HepG2 (cell line): ENCODE measurements at regions not wholly inside any gene's neighbourhood (a gene's known extent, or its start where the extent isn't known, plus 50 kb on each side); places are given as distances from the start of the nearest gene placed in this dataset.

Experiments
- ATAC-seq: fragments of 200-7000 bp; cut with Tn5 transposase; 3 replicates; pipeline ENCODE4 v1.9.1; 2020; ENCODE audit warnings: mild to moderate bottlenecking, moderate library complexity
- BruUV-seq: library from RNA; stranded (reverse); fragments of 400-500 nt; replicated peaks from 2 replicates; lab custom pipeline; 2021; lab: Mats Ljungman, UMichigan
- CTCF ChIA-PET: fragments of 300-600 bp; formaldehyde crosslinking; extraction: SDS; loops from one replicate; lab custom pipeline; 2021; ENCODE audit warnings: low total read pairs, inconsistent platforms, low intra/inter-chr PET ratio; lab: Yijun Ruan, JAX
- POLR2A ChIA-PET: fragments of 350-600 bp; sonication (Branson Sonifier 250); formaldehyde crosslinking; loops from one replicate; lab custom pipeline; 2020; ENCODE audit warnings: antibody characterized with exemption, inconsistent platforms; lab: Yijun Ruan, JAX
- DNase-seq: peaks from one replicate; pipeline ENCODE4 v3.0.0-alpha.2; 2015; ENCODE audit warnings: low spot score
- FAIRE-seq: peaks from 3 replicates; lab custom pipeline; 2011; peaks lifted over from hg19 to GRCh38; lab: Jason Lieb, UNC
- H2AFZ ChIP-seq: one replicate; pipeline ENCODE4 v1.6.1; 2011; ENCODE audit warnings: low read length, inconsistent platforms
- H3K27ac ChIP-seq: fragments of 300-600 bp; 3 replicates; pipeline ENCODE4 v1.8.0; 2011; ENCODE audit warnings: mixed run types, mild to moderate bottlenecking, mixed read lengths, low read length, inconsistent platforms; ENCODE audit not compliant: insufficient read depth; ENCODE audit errors: extremely low read length
- H3K27me3 ChIP-seq, 2 experiments: fragments of 200-600 bp in 1 of 2; 2 replicates in 1 of 2; 3 replicates in 1 of 2; pipeline versions ENCODE4 v1.6.0 to v1.8.0; 2011; ENCODE audit warnings: low read length in 2 of 2, mild to moderate bottlenecking in 2 of 2, moderate library complexity in 2 of 2, inconsistent platforms in 1 of 2; ENCODE audit not compliant: insufficient read depth in 2 of 2, control insufficient read depth in 1 of 2
- H3K36me3 ChIP-seq, 2 experiments: fragments of 200-600 bp in 1 of 2; replicated peaks in 1 of 2; 2 replicates in 1 of 2; 3 replicates in 1 of 2; pipeline versions ENCODE4 v1.5.1 to v1.8.0; 2011; ENCODE audit warnings: low read length in 2 of 2, inconsistent platforms in 1 of 2; ENCODE audit not compliant: insufficient read depth in 2 of 2, control insufficient read depth in 1 of 2
- H3K4me1 ChIP-seq: 2 replicates; pipeline ENCODE4 v1.5.1; 2012; ENCODE audit warnings: low read length, inconsistent platforms; ENCODE audit not compliant: insufficient read depth
- H3K4me2 ChIP-seq: 2 replicates; pipeline ENCODE4 v1.6.0; 2011; ENCODE audit warnings: low read depth, low read length, inconsistent platforms
- H3K4me3 ChIP-seq, 3 experiments: fragments of 200-600 bp in 1 of 3; sonication (generic), shearing (Covaris generic) in 1 of 3; replicated peaks in 1 of 3; 2 replicates each; pipeline ENCODE4 v1.5.1; 2011 to 2016; ENCODE audit warnings: low read length in 3 of 3, inconsistent platforms in 2 of 3, low read depth in 2 of 3, mild to moderate bottlenecking in 2 of 3, control low read depth in 1 of 3, mixed read lengths in 1 of 3; ENCODE audit not compliant: insufficient read depth in 1 of 3
- H3K79me2 ChIP-seq: one replicate; pipeline ENCODE4 v1.6.1; 2011; ENCODE audit warnings: low read length, inconsistent platforms; ENCODE audit not compliant: insufficient read depth
- H3K9ac ChIP-seq: 2 replicates; pipeline ENCODE4 v1.6.0; 2011; ENCODE audit warnings: mild to moderate bottlenecking, low read depth, low read length, inconsistent platforms; ENCODE audit not compliant: insufficient read depth
- H3K9me3 ChIP-seq: 2 replicates; pipeline ENCODE4 v1.5.1; 2012; ENCODE audit warnings: mild to moderate bottlenecking, low read length
- H4K20me1 ChIP-seq: 2 replicates; pipeline ENCODE4 v1.6.0; 2011; ENCODE audit warnings: inconsistent platforms, mild to moderate bottlenecking, low read length, moderate library complexity; ENCODE audit not compliant: insufficient read depth
- BCL3 ChIP-seq: sonication (generic); formaldehyde crosslinking; IDR thresholded peaks from 2 replicates; pipeline ENCODE4 v1.5.1; 2020; ENCODE audit warnings: mild to moderate bottlenecking, missing genetic modification reagents, moderate library complexity
- CENPT ChIP-seq: sonication (generic); formaldehyde crosslinking; IDR thresholded peaks from 2 replicates; pipeline ENCODE4 v1.8.0; 2022; ENCODE audit warnings: low read depth, mild to moderate bottlenecking, moderate library complexity, missing genetic modification reagents
- HNF4G ChIP-seq, 2 experiments: sonication (generic) in 1 of 2; formaldehyde crosslinking in 1 of 2; IDR thresholded peaks; 2 replicates each; pipeline versions ENCODE4 v1.4.0 to v1.6.1; 2011 to 2020; ENCODE audit warnings: borderline replicate concordance in 2 of 2, low read depth in 2 of 2, mild to moderate bottlenecking in 2 of 2, low read length in 1 of 2, missing genetic modification reagents in 1 of 2, moderate library complexity in 1 of 2
- MBD4 ChIP-seq: IDR thresholded peaks from 2 replicates; pipeline ENCODE4 v1.6.1; 2012; ENCODE audit warnings: low read length, inconsistent platforms, borderline replicate concordance
- MED8 ChIP-seq: sonication (generic); formaldehyde crosslinking; IDR thresholded peaks from 2 replicates; pipeline ENCODE4 v1.8.1; 2023; ENCODE audit warnings: mild to moderate bottlenecking, missing genetic modification reagents; ENCODE audit not compliant: insufficient replicate concordance
- ONECUT2 ChIP-seq: sonication (generic); formaldehyde crosslinking; IDR thresholded peaks from 2 replicates; pipeline ENCODE4 v1.4.0; 2020; ENCODE audit warnings: missing genetic modification reagents
- PREB ChIP-seq: sonication (generic); formaldehyde crosslinking; IDR thresholded peaks from 2 replicates; pipeline ENCODE4 v1.4.0; 2020; ENCODE audit warnings: missing genetic modification reagents
- RFX5 ChIP-seq: IDR thresholded peaks from 2 replicates; pipeline ENCODE4 v1.6.1; 2011; ENCODE audit warnings: low read depth, low read length, improper control_type of control experiment
- SNAI1 ChIP-seq: sonication (generic); formaldehyde crosslinking; IDR thresholded peaks from 2 replicates; pipeline ENCODE4 v1.5.0; 2020; ENCODE audit warnings: mild to moderate bottlenecking, missing genetic modification reagents, borderline replicate concordance
- SRY ChIP-seq: sonication (generic); formaldehyde crosslinking; IDR thresholded peaks from 2 replicates; pipeline ENCODE4 v1.8.0; 2022; ENCODE audit warnings: mild to moderate bottlenecking, missing genetic modification reagents
- TFDP2 ChIP-seq: sonication (generic); formaldehyde crosslinking; IDR thresholded peaks from 2 replicates; pipeline ENCODE4 v1.4.0; 2020; ENCODE audit warnings: missing genetic modification reagents
- THYN1 ChIP-seq: sonication (generic); formaldehyde crosslinking; IDR thresholded peaks from 2 replicates; pipeline ENCODE4 v1.8.1; 2023; ENCODE audit warnings: low read depth, mild to moderate bottlenecking, moderate library complexity, missing genetic modification reagents, borderline replicate concordance
- ZIK1 ChIP-seq: sonication (generic); formaldehyde crosslinking; IDR thresholded peaks from 2 replicates; pipeline ENCODE4 v1.5.0; 2020; ENCODE audit warnings: mild to moderate bottlenecking, low read depth, missing genetic modification reagents, borderline replicate concordance
- ZNF337 ChIP-seq: sonication (generic); formaldehyde crosslinking; IDR thresholded peaks from 2 replicates; pipeline ENCODE4 v1.5.1; 2020; ENCODE audit warnings: missing genetic modification reagents, low read depth, mild to moderate bottlenecking, borderline replicate concordance
- ZNF644 ChIP-seq: IDR thresholded peaks from 2 replicates; pipeline ENCODE4 v1.6.1; 2016; ENCODE audit warnings: low read depth
- ZNF687 ChIP-seq: sonication (generic); formaldehyde crosslinking; IDR thresholded peaks from 2 replicates; pipeline ENCODE4 v1.5.1; 2020; ENCODE audit warnings: mild to moderate bottlenecking, missing genetic modification reagents, moderate library complexity
- ZSCAN30 ChIP-seq: sonication (generic); formaldehyde crosslinking; IDR thresholded peaks from 2 replicates; pipeline ENCODE4 v1.5.0; 2020; ENCODE audit warnings: mild to moderate bottlenecking, missing genetic modification reagents
- WGBS: methylation state at CpG from one replicate; pipeline ENCODE4 v1.1.6; 2017; ENCODE audit warnings: low lambda C conversion rate; 5-methylcytosine and 5-hydroxymethylcytosine counted together
- in situ Hi-C: cut with HindIII; loops from 2 replicates; pipeline ENCODE4 v1.10.0; 2017; ENCODE audit warnings: low pct_unique_long_range_greater_than_20kb; ENCODE audit not compliant: extremely low pct_ligation_motif_present
- intact Hi-C: fragments of 100-400 bp; cut with micrococcal nuclease; formaldehyde crosslinking; loops from one replicate; pipeline ENCODE4 v1.10.0; 2022; ENCODE audit not compliant: unreplicated experiment

GRCh38 chr9:107131108-107131799 lies 151.8 kb upstream of the RAD23B start:
- no peaks in the 10 kb centered on the region for H3K36me3 ChIP-seq
- peaks cover 6 to 17% of the 10 kb centered on the region in 2 experiments; a peak in 4 of 5 replicates for H3K27me3 ChIP-seq
- ATAC-seq (no peak), FAIRE-seq (no peak), DNase-seq (no peak)
- in situ Hi-C loops = no loop called here
- no TSS peak for BruUV-seq
- no peaks in the 10 kb centered on the region for H3K79me2 ChIP-seq
- H2AFZ ChIP-seq = no peak overlapping the region
- POLR2A ChIA-PET = no interaction called here
- no peaks in the 10 kb centered on the region for H4K20me1 ChIP-seq
- no peaks in the 10 kb centered on the region for H3K9me3 ChIP-seq
- H3K4me1 ChIP-seq = no peaks in the 10 kb centered on the region
- CTCF ChIA-PET = no interaction called here
- intact Hi-C loops = no loop called here
- no peak overlapping the region for H3K9ac ChIP-seq
- H3K4me3 ChIP-seq = no peak overlapping the region
- WGBS = 0% methylated on average over 1 of the region's 5 CpGs
- H3K27ac ChIP-seq = no peak overlapping the region
- H3K4me2 ChIP-seq = no peak overlapping the region
- TF ChIP-seq MBD4 (no peak), ZNF687 (CRISPR knock-in tag) (no peak), RFX5 (no peak), ZIK1 (CRISPR knock-in tag) (no peak), HNF4G (IDR thresholded peaks at IDR 0.05; ENCODE audit: borderline replicate concordance, low read depth, low read length) (no peak), HNF4G (CRISPR knock-in tag; IDR thresholded peaks at IDR 0.05; ENCODE audit: borderline replicate concordance, low read depth) (no peak), THYN1 (CRISPR knock-in tag) (no peak), PREB (CRISPR knock-in tag) (no peak), ZSCAN30 (CRISPR knock-in tag) (no peak), MED8 (CRISPR knock-in tag) (no peak), ZNF644 (CRISPR knock-in tag) (no peak), ONECUT2 (CRISPR knock-in tag) (no peak), TFDP2 (no peak), ZNF337 (no peak), SRY (CRISPR knock-in tag) (no peak), BCL3 (no peak), CENPT (CRISPR knock-in tag) (no peak), SNAI1 (CRISPR knock-in tag) (no peak)
